ENCODE measurements at regions not wholly inside any gene's neighbourhood (a gene's known extent, or its start where the extent isn't known, plus 50 kb on each side); places are given as distances from the start of the nearest gene placed in this dataset.

- Mint-ChIP-seq H3K36me3 (ENCODE audit: insufficient read depth in 1 of 3, low read depth in 3 of 3) (peaks cover 3 to 15% (median 5%) of the 10 kb centered on the region in 3 experiments; a peak in 5 of 7 replicates), H3K4me1 (peaks cover 14 to 17% of the 10 kb centered on the region in 2 experiments), H3K27ac (no peak overlapping the region), H3K4me3 (no peak overlapping the region), H3K9me3 (peaks cover 12 to 67% of the 10 kb centered on the region in 2 experiments; a peak in 4 of 5 replicates), H3K27me3 (ENCODE audit: low read depth) (peaks cover 2% of the 10 kb centered on the region)
- H3K18ac ChIP-seq (ENCODE audit: insufficient read length, low read depth, low read length), result no peak overlapping the region
- H2BK15ac ChIP-seq (ENCODE audit: low read depth, low read length), result no peak overlapping the region
- no peaks in the 10 kb centered on the region for H3K4me1 ChIP-seq (ENCODE audit: insufficient read depth, low read length)
- no peak for TF ChIP-seq CTCF (conservative IDR thresholded peaks at IDR 0.05)
- no peak overlapping the region for H3K4ac ChIP-seq (ENCODE audit: low read depth, low read length)
- H2BK20ac ChIP-seq (ENCODE audit: low read depth, low read length, poor library complexity, severe bottlenecking), result no peak overlapping the region
- no peak overlapping the region for H2BK12ac ChIP-seq (ENCODE audit: insufficient read length, low read depth, low read length)
- H2BK120ac ChIP-seq (ENCODE audit: low read depth, low read length, poor library complexity, severe bottlenecking), result no peak overlapping the region
- H2AK5ac ChIP-seq (ENCODE audit: insufficient read length, low read length), result no peak overlapping the region
- no peak overlapping the region for H2AFZ ChIP-seq (ENCODE audit: low read length)
- no peaks in the 10 kb centered on the region for H3K79me1 ChIP-seq (ENCODE audit: insufficient read depth, low read depth, low read length, poor library complexity, severe bottlenecking)
- no peaks in the 10 kb centered on the region for H3K79me2 ChIP-seq (ENCODE audit: insufficient read depth, low read length)
- H3K4me2 ChIP-seq (ENCODE audit: insufficient read depth, insufficient read length, low read length), result no peak overlapping the region
- peaks cover 4% of the 10 kb centered on the region for H3K9me3 ChIP-seq (ENCODE audit: control insufficient read depth, low read depth, low read length)
- H3K9ac ChIP-seq (ENCODE audit: extremely low read depth, insufficient read length, low read length), result no peak overlapping the region
- no peak overlapping the region for H3K27ac ChIP-seq (ENCODE audit: insufficient read length, low read depth, low read length)
- H3K27me3 ChIP-seq (ENCODE audit: insufficient read depth, low read length), result no peaks in the 10 kb centered on the region
- H3K14ac ChIP-seq (ENCODE audit: insufficient read depth, low read length), result no peak overlapping the region
- no peak overlapping the region for H3T11ph ChIP-seq (ENCODE audit: low read length)
- H3K23ac ChIP-seq (ENCODE audit: insufficient read length, low read depth, low read length), result no peak overlapping the region
- no peaks in the 10 kb centered on the region for H3K23me2 ChIP-seq (ENCODE audit: insufficient read length, low read depth, low read length, poor library complexity, severe bottlenecking)
- H4K8ac ChIP-seq (replicated peaks; ENCODE audit: insufficient read length, low read depth, low read length), result no peak overlapping the region
- no peak overlapping the region for H4K5ac ChIP-seq (ENCODE audit: insufficient read length, low read depth, low read length)
- H4K20me1 ChIP-seq (ENCODE audit: control insufficient read depth, insufficient read depth, insufficient read length), result no peaks in the 10 kb centered on the region
- no peak overlapping the region for H3K56ac ChIP-seq (ENCODE audit: insufficient read length, low read depth, low read length)
- H2BK5ac ChIP-seq (ENCODE audit: insufficient read length, low read length), result no peak overlapping the region
- DNase-seq, result no peak
- no CpG with 5 or more reads among the region's 5 CpGs for WGBS (ENCODE audit: extremely low coverage, insufficient read length, low lambda C conversion rate)
- no peak overlapping the region for H4K91ac ChIP-seq (ENCODE audit: insufficient read length, low read depth, low read length)
Observed at GRCh38 chrX:22430701-22431100, 158.0 kb downstream of the CBLL2 start.
